Nephron (organoid): ENCODE measurements at regions not wholly inside any gene's neighbourhood (a gene's known extent, or its start where the extent isn't known, plus 50 kb on each side); places are given as distances from the start of the nearest gene placed in this dataset.

Experiments
- H3K27ac Mint-ChIP-seq, 3 experiments: 2 replicates each; pipeline ENCODE4 v1.8.0; 2020; ENCODE audit warnings: mixed read lengths in 3 of 3, mild to moderate bottlenecking in 2 of 3, moderate library complexity in 1 of 3
- H3K27me3 Mint-ChIP-seq: 2 replicates; pipeline ENCODE4 v1.8.0; 2021; ENCODE audit warnings: low read depth, mild to moderate bottlenecking, moderate library complexity, mixed read lengths
- H3K36me3 Mint-ChIP-seq: 2 replicates; pipeline ENCODE4 v1.8.0; 2020; ENCODE audit warnings: low read depth, mixed read lengths
- H3K4me1 Mint-ChIP-seq: 2 replicates; pipeline ENCODE4 v1.8.0; 2020; ENCODE audit warnings: mixed read lengths
- H3K4me3 Mint-ChIP-seq, 3 experiments: 2 replicates each; pipeline ENCODE4 v1.8.0; 2020; ENCODE audit warnings: mild to moderate bottlenecking in 3 of 3, mixed read lengths in 3 of 3, moderate library complexity in 2 of 3
- H3K9me3 Mint-ChIP-seq: 2 replicates; pipeline ENCODE4 v1.8.0; 2020; ENCODE audit warnings: mixed read lengths
- TF ChIP-seq, protein P1 (sequence below), 3 experiments: fragments of 200-600 bp; sonication (generic); IDR thresholded peaks; one replicate each; pipeline ENCODE4 v1.5.0; 2021; ENCODE audit warnings: antibody characterized with exemption in 3 of 3; ENCODE audit not compliant: unreplicated experiment in 3 of 3

DNA sequence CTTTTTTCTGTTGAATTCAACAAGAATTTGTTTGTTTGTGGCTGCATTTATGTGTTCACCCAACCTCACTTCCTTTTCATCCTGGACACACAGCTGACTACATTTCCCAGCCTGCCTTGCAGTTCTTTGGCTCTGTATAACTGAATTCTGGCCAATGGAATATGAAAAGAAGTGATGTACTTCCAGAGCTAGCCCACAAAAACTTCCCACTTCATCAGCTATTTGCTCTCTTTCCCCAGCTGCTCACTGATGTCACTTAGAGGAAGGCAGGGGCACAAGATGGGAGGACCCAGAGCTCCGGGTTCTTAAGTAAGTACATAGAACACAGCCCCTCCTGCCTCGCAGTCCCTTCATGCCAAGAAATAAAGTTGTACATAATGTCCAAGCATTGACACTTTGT is 235.0 kb upstream of the FGGY start:
- H3K27me3 Mint-ChIP-seq: peaks cover 6% of the 10 kb centered on the region
- H3K4me1 Mint-ChIP-seq: peaks cover 47% of the 10 kb centered on the region

DNA sequence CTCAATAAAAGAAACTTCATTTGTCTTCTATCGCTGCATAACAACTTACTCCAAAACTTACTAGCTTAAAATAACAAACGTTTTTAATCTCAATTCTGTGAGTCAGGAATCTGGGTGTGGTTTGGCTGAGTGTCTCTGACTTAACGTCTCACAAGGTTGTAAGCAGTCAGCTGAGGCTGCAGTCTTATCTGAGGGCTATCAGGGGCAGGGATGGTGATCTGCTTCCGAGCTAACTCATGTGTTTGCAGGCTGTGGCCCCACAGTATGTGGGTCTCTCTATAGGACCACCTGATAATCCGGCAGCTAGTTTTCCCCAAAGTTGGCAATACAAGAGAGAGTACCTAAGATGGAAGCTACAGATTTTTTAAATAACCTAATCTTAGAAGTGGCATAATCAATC is 234.2 kb upstream of the FGGY start:
- Mint-ChIP-seq H3K36me3 (no peaks in the 10 kb centered on the region), H3K4me1 (peaks cover 38% of the 10 kb centered on the region), H3K9me3 (no peaks in the 10 kb centered on the region), H3K27ac (peak overlapping the region in 2 of 3 experiments; percentile 87 to 89), H3K4me3 (peak overlapping the region in 2 of 3 experiments; percentile 17 to 53), H3K27me3 (peaks cover 6% of the 10 kb centered on the region)
- TF ChIP-seq, protein P1, sequence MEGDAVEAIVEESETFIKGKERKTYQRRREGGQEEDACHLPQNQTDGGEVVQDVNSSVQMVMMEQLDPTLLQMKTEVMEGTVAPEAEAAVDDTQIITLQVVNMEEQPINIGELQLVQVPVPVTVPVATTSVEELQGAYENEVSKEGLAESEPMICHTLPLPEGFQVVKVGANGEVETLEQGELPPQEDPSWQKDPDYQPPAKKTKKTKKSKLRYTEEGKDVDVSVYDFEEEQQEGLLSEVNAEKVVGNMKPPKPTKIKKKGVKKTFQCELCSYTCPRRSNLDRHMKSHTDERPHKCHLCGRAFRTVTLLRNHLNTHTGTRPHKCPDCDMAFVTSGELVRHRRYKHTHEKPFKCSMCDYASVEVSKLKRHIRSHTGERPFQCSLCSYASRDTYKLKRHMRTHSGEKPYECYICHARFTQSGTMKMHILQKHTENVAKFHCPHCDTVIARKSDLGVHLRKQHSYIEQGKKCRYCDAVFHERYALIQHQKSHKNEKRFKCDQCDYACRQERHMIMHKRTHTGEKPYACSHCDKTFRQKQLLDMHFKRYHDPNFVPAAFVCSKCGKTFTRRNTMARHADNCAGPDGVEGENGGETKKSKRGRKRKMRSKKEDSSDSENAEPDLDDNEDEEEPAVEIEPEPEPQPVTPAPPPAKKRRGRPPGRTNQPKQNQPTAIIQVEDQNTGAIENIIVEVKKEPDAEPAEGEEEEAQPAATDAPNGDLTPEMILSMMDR (IDR thresholded peaks at IDR 0.05; ENCODE audit: unreplicated experiment in 3 of 3): no peak

More for the DNA sequence above, 235.0 kb upstream of the FGGY start:
- Mint-ChIP-seq H3K4me3 (peak overlapping the region; percentile 52 to 84 (median 80)), H3K9me3 (no peaks in the 10 kb centered on the region), H3K36me3 (no peaks in the 10 kb centered on the region), H3K27ac (peak overlapping the region; percentile 80 to 93 (median 89))
- TF ChIP-seq, protein P1 (IDR thresholded peaks at IDR 0.05; ENCODE audit: unreplicated experiment in 3 of 3): no peak

DNA sequence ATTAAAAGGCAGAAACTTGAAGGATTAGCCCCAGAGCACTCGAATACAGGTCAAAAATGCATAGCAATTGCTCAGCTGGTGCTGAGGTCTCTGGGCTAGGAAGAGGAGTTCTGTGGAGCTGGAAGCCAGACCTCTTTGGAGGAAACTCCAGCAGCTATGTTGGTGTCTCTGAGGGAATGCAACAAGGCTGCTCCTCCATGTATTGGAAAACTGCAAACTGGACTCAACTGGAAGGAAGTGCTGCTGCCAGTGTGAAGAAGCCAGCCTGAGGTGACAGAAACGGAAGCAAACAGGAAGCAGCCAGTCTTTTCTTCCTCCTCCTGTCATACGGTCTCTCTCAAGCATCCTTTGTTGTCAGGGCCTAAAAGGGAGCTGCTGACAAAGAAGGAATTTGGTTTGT is 233.4 kb upstream of the FGGY start:
- Mint-ChIP-seq H3K27ac (no peak overlapping the region), H3K36me3 (no peaks in the 10 kb centered on the region), H3K9me3 (no peaks in the 10 kb centered on the region), H3K4me1 (peaks cover 34% of the 10 kb centered on the region), H3K4me3 (no peak overlapping the region), H3K27me3 (peaks cover 3% of the 10 kb centered on the region)
- TF ChIP-seq, protein P1 (IDR thresholded peaks at IDR 0.05; ENCODE audit: unreplicated experiment in 3 of 3): no peak

DNA sequence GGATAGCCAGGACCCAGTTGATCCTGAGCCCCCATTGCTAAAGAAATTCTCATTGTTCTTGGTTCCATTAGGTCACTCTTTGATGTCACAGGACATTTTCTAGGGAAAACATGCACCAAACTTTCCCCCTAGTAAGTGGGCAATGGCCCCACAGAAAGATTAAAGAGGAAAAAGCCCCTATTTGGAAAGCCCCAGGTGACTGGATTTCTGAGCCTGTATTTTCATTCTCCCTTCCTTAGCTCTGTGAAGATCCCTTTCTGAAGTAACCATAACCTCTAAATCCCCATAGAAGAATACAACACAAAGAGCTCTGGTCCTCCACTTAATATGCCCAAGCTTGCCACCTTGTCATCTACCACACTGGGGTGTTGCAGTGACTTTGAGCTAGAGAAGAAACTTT is 232.3 kb upstream of the FGGY start:
- H3K4me1 Mint-ChIP-seq: peaks cover 24% of the 10 kb centered on the region

DNA sequence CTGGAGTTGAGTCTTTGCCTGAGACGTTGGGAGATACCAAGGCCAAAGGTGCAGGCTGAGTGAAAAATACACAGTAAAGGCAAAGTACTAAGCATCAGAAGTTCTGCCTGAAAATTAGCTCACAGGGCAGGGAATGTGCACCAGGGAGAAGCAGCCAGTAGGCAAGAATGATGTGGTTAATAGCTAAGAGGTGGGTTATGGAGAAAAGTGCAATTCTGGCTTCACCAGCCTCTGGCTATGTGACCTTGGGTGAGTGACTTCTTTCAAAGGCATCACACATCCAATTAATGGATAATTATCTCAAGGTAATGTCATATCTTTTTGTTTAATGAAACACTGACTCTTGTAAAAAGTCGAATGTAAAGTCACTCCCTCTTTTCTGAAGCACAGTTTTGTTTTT is 230.7 kb upstream of the FGGY start:
- Mint-ChIP-seq H3K4me1 (peaks cover 19% of the 10 kb centered on the region), H3K27ac (no peak overlapping the region), H3K36me3 (no peaks in the 10 kb centered on the region), H3K9me3 (no peaks in the 10 kb centered on the region), H3K27me3 (peaks cover 3% of the 10 kb centered on the region), H3K4me3 (no peak overlapping the region)
- TF ChIP-seq, protein P1 (IDR thresholded peaks at IDR 0.05; ENCODE audit: unreplicated experiment in 3 of 3): no peak

More for the DNA sequence above, 232.3 kb upstream of the FGGY start:
- no peaks in the 10 kb centered on the region for H3K36me3 Mint-ChIP-seq
- H3K4me3 Mint-ChIP-seq: no peak overlapping the region
- peaks cover 3% of the 10 kb centered on the region for H3K27me3 Mint-ChIP-seq
- H3K9me3 Mint-ChIP-seq: no peaks in the 10 kb centered on the region
- TF ChIP-seq, protein P1 (IDR thresholded peaks at IDR 0.05; ENCODE audit: unreplicated experiment in 3 of 3): no peak
- H3K27ac Mint-ChIP-seq: peak overlapping the region in 1 of 3 experiments; percentile 15

DNA sequence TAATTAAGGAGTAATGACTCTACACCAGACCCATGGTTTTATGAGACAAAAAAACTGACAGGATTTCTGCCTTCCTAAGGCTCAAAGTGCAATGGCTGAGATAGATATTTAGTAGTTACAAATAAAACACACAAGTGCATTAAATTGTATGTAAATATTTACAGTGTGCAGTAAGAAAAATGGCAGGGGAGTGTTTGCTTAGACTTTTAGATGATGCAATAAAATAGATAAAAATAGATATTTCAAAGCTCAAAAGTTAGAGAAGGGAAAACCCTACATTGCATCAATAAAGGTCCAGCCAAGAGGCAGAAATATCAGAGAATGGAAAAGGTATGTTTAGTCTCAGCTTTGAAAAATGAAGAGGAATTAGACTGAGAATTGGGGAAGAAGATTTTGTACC is 226.3 kb upstream of the FGGY start:
- Mint-ChIP-seq H3K4me1 (no peaks in the 10 kb centered on the region), H3K36me3 (no peaks in the 10 kb centered on the region), H3K9me3 (no peaks in the 10 kb centered on the region), H3K27me3 (peaks cover 3% of the 10 kb centered on the region), H3K27ac (no peak overlapping the region), H3K4me3 (no peak overlapping the region)
- TF ChIP-seq, protein P1 (IDR thresholded peaks at IDR 0.05; ENCODE audit: unreplicated experiment in 3 of 3): no peak
